HTR-8/SVneo (cell line): ENCODE measurements at regions not wholly inside any gene's neighbourhood (a gene's known extent, or its start where the extent isn't known, plus 50 kb on each side); places are given as distances from the start of the nearest gene placed in this dataset.

Experiments
- DNase-seq: peaks from one replicate; pipeline ENCODE4 v3.0.0; 2011; ENCODE audit warnings: low spot score, mixed read lengths; ENCODE audit not compliant: insufficient read length
- FAIRE-seq: peaks from 2 replicates; lab custom pipeline; 2011; peaks lifted over from hg19 to GRCh38; lab: Jason Lieb, UNC

DNA sequence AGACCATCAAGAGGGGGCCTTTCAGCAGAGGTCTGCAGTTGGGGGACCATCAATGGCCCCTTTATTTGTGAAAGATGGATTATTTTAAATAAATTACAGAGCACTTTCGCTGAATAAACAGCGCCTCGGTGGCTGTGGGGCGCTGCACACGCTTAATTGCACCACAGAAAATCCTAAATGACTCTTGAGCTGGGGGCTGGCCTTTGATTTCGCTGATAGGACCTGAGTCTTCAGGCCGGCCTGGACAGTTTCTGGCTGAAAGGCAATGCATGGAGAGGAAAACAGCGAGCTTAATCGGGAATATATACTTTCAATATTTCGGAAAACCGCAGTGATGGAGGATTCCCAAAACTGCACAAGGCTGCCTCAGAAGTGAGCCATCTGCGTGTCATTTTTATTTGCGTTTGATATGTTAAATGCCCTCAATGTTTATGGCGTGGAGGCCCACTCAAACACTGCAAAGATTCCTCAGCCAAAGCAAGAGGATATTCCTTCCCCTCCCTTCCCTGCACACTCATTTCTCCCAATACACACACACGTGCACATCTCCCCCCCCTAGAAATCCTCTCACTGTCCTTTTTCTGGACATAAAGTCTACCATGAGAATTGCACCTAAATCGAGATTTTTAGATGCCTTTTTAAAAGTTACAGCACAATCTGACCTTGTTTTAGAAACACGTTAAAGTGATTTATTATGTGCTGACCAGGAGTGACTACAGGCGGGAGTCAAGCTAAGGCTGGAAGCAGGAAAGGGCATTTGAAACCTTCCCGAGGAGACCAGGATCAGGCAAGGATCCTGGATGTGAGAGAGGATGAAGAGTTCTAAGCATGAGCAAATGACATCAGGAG lies 340.7 kb downstream of the RAB28 start:
- FAIRE-seq (no peak), DNase-seq (no peak)

DNA sequence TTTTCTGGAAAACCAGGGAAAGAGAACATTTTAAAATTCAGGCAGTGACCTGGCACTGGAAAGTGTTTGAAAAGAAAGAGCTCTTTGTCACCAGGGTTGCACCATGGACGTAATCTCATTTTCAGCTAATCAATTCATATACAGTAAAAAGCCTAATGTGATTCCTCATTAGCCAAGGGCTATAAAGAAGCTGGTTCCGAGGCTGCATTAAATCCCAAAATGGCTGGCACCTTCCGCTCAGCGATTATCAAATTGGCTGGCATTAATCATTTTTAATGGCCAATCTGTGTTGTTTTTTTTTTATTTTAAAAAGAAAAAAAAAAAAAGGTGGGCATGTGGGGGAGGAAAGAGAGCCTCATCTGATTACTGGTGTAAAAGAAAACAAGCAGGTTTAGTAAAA lies 341.4 kb downstream of the RAB28 start:
- FAIRE-seq, result no peak
- DNase-seq, result no peak

DNA sequence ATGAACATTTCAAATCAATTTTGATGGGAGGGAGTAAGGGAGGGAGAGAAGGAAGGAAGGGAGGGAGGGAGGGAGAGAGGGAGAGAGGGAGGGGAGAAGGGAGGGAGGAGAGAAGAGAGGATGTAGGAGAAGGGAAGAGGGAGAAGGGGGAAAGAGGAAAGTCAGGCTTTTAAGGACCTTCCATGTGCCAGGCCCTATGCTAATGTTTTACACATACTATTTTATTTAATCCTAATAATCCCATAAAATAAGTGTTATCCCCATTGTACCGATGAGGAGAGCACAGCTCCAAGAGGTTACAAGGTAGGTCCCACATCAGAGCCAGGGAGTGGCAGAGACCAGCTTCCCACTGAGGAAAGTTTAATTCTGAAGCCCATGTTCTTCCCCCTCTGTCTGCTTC lies 341.9 kb downstream of the RAB28 start:
- FAIRE-seq (no peak), DNase-seq (no peak)

DNA sequence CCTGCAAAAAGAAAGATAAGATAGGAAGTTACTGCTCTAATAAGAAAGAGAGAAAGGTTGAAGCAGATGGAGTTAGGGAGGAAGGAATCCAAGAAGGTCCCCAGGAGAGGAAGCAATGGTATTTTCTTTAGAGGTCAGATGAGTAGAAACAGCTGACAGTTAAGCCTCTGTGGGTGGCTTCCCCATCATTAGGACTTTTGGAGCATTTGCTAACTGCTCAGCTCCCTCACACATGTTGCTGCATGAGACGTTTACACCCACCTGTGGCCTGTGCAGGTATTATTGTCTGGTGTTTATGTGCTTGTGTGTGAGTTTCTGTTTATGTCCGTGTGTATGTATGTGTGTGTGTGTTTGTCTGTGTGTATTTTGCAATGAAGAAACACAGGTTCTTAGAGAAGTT lies 346.8 kb downstream of the RAB28 start:
- no peak for DNase-seq
- no peak for FAIRE-seq

DNA sequence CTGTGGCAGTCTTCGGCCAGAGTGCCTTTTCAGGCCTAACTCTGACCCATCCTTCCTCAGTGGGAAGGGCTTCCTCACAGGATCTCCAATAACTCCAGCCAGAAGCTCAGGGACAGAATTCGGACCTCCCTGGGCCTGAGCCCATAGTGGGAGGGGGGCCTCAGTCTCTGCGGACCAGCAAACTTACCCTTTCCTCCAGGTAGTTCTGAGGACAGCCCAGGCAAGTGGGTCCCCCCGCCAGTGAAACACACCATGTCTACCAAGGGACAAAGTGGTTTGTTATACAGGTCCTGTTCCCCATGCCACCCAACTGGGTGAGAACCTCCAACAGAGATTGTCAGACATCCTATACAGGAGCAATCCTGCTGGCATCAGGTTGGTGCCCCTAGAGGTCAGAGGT lies 350.4 kb downstream of the RAB28 start:
- no peak for DNase-seq
- FAIRE-seq, result no peak

DNA sequence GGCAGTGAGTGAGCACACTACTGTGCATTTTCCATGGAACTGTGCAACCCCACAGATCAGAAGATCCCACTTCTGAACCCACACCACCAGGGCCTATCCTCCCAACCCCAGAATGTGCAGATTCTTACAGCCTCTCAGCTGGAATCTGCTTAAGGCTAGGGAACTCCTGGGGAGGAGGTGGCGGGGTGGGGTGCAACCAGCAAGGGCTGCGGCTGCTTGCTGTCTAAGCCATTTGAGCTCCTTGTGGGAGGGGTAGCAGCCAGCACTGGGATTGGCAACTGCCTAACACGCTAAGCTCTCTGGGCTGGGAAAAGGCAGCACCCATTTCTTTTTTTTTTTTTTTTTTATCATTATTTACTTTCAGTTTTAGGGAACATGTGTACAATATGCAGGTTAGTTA lies 353.3 kb downstream of the RAB28 start:
- no peak for FAIRE-seq

DNA sequence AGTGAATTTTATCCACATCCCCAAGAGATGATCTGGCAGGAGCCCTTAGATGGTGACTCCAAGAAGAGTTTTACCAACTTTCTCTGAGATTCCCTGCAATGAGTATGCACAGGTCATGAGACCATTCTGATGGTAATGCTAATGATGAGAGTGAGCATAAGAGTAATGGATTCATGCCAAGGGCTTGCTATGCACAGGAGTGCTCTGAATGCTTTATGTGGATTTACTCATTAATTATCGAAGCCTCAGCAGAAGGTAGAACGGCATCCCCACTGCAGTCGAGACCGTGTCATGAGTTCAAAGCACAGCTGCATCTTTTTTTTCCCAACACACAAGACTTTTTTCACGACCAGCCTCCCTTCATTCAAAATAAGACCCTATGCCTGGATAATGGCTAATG lies 355.0 kb downstream of the RAB28 start:
- DNase-seq (no peak), FAIRE-seq (no peak)

More for the DNA sequence above, 353.3 kb downstream of the RAB28 start:
- DNase-seq, result no peak

DNA sequence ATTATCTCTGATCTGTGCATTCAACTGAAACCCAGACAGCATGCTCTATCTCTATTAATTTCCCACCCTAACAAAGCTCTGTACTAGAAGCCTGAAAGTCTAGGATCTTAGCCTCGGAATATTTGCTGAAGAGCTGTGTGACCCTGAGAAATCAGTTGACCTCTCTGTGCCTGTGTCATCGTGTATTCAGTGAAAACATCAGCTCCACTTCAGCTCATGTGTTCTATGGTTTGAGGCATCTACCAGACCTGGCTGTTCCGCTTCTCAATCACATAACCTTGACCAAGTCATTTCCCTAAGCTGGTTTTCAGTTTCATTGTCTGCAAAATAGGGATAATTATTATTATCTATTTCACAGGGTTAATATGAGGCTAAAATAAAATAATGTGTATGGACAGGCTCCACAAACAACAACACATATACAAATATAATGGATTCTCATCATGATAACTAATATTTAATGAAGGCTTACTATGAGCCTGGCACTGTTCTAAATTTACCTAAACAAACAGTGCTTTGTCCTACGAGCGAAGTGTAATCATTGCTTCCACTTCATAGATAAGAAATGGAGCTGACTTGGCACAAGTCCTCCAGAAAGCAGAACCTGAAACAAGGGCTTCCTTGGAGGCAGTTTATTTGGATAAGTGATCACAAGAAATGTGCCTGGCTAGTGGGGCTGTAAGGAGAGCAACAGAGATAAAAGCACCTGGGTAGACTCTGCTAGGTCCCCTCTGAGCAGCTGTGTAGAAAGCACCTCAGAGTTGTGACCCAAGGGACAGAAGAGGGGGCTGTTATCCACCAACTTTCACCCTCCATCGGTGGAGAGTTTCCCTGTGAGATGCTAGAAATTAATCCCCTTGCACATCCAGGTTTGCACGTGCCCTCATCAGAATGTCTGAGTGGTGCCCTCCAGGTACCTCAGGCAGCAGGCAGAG lies 356.9 kb downstream of the RAB28 start:
- no peak for FAIRE-seq

DNA sequence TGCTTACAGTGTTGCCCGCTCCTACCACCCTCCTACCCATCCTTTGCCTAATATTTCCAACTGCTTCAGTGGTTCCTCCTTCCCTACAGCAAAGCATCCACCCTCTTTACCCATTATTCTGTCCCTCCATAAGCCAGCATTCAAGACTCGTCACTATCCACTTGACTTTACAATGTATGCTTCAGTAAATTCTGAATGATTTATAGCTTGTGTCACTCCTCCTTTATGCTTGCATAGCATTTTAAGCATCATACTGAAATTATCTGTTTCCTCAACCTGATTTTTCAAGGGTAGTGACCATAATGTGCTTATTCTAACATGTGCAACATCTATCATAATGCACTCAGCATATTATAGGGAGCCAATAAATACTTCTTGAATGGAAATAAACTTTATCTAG lies 365.5 kb downstream of the RAB28 start:
- no peak for FAIRE-seq
- DNase-seq, result no peak

More for the DNA sequence above, 356.9 kb downstream of the RAB28 start:
- no peak for DNase-seq

DNA sequence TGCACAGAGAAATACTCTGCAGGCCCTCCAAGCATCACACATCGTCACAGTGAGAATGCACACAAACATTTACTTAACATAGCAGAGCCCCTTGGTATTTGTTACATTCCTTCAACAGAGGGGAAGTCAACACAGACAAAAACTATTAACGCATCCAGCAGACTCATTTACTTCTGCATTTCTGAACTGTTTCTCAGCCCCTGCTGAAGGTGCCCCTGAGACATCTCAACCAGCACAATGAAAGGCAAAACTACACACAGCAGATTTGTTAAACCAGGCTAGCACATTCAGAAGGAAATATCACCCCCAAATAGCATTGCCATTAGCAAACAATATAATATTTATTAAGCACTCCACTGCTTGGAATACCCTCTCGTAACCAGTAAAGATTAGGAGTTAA lies 367.0 kb downstream of the RAB28 start:
- FAIRE-seq, result no peak
- DNase-seq, result no peak

DNA sequence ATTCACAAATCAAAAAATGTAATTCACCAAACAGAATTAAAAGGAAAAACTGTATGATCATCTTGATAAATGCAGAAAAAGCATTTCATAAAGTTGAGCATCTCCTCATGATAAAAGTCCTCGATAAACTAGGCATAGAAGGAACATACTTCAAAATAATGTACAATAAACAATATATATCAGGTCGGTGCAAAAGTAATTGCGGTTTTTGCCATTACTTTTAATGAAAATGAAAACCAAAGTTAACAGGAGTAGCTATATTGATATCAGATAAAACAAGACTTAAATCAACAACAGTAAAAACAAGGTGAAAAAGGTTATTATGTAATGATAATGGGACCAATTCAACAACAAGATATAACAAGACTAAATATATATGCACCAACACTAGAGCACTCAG lies 372.1 kb downstream of the RAB28 start:
- no peak for DNase-seq
- no peak for FAIRE-seq

DNA sequence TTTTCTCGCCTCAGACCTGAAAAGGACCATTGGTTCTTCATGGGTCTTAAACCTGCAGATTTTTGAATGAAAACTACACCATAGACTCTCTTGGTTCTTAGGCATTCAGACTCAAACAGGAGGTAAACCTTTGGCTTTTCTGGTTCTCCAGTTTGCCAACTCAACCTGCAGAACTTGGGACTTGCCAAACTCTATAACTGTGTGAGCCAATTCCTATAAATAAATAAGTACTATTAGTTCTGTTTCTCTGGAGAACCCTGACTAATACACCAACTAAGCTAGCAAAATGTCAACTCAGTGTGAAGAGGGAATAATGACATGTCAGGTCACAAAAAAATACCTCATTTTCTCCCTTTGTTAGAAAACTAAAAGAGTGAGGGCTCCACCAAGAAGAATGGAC lies 374.6 kb downstream of the RAB28 start:
- DNase-seq, result no peak
- no peak for FAIRE-seq

DNA sequence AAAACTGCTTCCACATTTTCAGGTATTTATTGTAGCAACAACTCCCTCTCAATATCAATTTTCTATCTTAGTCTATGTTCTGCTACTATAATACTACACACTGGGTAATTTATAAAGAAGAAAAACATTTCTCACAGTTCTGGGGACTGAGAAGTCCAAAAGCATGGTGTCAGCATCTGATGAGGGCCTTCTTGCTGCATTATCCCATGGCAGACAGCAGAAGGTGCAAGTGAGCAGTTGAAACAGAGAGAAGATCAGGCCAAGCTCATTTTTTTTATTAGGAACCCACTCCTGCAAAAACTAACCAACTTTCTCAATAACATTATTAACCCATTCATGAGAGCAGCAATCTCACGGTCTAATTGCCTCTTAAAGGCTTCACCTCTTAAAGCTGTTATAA lies 376.0 kb downstream of the RAB28 start:
- FAIRE-seq, result no peak

DNA sequence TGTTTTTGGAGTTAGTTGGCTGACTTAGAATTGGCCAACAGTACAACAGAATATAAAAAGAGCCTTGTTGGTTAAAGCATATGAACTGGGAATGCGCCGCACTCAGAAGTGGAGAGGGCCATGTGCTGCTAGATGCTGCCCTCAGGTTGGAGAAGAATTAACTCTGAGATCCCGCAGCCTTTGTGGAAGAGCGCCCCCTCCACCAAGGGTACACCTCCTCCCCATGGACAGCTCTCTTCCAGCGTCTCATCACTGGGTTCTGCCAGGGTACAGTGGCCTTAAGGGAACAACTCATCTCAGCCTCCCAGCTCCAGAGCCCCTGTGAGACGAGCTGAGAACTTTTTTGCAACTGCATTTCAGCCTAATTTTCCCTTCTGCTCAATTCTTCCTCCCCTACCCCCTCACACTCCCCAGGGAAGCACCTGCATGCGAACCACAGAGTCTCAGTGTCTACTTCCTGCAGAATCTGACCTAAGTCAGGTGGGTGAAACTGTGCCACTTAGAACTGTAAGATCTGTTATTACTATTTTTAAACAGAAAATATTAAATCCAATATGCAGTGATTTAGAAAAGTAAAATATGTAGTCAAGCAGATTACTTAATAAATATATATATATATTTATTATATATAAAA lies 380.6 kb downstream of the RAB28 start:
- DNase-seq (no peak), FAIRE-seq (no peak)

More for the DNA sequence above, 376.0 kb downstream of the RAB28 start:
- no peak for DNase-seq

DNA sequence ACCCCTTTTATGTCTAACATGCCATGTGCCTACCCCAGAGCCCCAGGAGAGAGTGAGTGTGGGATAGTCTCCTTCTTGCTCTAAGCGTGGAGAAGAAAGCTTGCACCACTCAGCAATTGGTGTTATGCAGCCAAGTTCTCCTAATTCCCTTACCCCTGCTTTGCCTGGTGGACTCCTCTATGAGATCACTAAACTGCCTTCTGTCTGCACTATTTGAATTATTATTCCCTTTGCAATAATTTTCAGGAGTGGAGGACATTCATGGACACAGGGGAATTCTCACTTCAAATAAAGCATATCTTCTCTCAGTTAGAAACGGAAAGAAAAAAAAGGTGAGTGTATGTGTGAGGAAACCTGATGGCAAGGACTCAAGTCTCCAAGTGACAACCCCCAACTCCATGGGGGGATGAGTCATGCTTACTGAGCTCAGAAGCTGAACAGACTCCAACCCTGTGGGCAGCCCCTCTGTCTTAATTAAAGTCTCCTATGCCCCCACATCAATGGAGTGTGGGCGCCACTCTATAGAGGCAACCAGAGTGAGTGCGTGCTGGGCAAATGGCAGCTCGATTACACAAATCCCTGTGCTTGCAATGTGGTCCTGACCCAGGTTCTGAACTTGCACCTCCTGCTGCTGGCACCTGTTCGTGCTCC lies 381.9 kb downstream of the RAB28 start:
- no peak for FAIRE-seq
- no peak for DNase-seq

DNA sequence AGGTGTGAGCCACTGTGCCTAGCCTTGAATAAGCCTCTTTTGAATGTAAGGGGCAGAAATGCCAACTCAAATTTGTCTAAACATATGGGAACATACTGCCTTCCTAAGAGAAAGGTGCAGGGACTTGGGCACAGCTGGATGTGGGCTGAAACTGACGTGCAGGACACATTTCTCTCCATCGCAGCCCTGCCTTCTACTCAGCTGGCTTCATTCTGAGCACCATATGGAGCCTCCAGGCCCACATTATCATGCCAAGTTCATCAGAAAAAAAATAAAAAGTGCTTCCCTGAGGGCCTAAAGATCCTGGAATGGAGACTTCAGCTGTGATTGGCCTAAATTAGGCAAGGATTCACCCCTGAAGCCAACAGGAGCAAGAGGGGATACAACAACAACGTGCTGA lies 386.2 kb downstream of the RAB28 start:
- DNase-seq (no peak), FAIRE-seq (no peak)

DNA sequence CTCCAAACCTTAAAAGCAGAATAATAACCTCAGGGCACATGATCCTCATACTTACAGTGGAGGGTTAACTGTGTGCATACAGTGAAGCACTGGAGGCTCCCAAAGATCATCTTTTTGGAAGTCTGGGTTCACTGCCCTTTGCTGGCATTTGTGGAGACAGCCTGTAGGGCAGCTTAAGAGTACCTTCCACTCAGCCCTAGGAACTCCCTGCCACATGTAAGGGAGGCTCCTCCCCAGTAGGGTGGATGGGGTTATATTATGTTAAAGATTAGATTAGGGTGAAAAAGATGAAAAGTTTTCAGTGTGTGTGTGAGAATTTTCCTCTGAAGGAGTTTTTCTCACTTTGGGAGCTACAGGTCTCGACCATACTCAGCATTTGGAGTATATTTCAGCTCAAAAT lies 388.4 kb downstream of the RAB28 start:
- DNase-seq (no peak), FAIRE-seq (no peak)

DNA sequence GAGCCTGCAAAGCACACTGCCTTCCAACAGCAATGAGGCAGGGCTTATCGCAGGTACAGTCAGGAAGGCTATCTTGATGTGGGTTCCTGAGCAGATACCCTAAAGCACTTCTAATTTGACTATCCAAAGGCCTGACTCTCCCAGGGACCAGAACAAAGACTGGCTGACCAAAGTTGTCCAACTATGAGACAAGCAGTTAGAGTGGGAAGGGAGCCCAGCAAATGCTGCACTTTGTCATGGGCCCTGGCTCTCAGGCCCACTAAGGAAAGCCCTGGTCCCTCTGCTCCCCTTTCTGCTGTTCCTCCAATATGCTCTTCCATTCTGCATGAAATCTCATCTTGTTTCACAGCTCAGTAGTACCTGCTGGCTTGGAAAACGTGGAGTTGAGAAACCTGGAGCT lies 391.0 kb downstream of the RAB28 start:
- FAIRE-seq, result no peak

DNA sequence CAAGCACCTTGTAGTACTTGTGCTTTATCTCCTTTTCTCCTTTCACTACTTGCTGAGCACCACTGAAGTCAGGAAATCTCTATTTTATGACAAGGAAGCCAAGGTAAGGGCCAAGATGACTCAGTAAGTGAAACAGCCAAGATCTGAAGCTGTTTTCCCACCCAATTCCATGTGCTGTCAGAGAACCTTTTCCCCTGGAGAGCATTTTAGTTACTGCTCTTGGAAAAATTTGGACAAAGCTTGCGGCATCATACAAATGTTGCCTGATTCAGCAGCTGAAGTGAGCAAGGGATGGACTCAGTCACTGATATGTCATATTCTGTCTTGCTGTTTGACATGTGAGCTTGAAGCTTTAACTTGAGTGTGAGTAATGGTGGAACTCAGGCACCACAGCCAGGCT lies 391.4 kb downstream of the RAB28 start:
- DNase-seq (no peak), FAIRE-seq (no peak)

More for the DNA sequence above, 391.0 kb downstream of the RAB28 start:
- DNase-seq, result no peak

DNA sequence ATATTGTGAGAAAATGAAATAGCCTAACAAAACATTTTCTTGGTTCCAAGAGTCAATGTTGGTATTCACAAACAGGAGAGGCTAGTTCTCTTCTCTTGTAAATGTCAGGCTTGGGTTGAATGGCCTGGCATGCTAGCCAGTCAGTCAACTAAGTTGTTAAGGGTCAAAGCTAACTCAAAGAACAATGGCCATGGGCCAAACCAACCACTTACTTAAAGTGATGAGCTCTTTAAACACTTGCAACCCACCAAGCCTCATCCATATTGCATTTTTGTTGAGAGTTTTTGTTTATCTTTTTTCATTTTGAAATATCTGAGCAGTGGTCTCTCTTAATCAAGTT lies 394.5 kb downstream of the RAB28 start:
- no peak for FAIRE-seq
- no peak for DNase-seq
